ENCODE measurements at regions not wholly inside any gene's neighbourhood (a gene's known extent, or its start where the extent isn't known, plus 50 kb on each side); places are given as distances from the start of the nearest gene placed in this dataset.

GRCh38 chrX:113873056-113873455 lies 710.8 kb upstream of the HTR2C start:
- TF ChIP-seq POLR2A (IDR thresholded peaks at IDR 0.05; ENCODE audit: low read length) (no peak), GATA1 (IDR thresholded peaks at IDR 0.05; ENCODE audit: low read depth, low read length) (no peak)

Data from erythroblast (primary cell).